ENCODE measurements at regions not wholly inside any gene's neighbourhood (a gene's known extent, or its start where the extent isn't known, plus 50 kb on each side); places are given as distances from the start of the nearest gene placed in this dataset.
"Not testable (repeated sequence)": the region's sequence is repeated elsewhere in the genome, so short reads cannot be mapped to it uniquely, and the experiment has no call there.

DNA sequence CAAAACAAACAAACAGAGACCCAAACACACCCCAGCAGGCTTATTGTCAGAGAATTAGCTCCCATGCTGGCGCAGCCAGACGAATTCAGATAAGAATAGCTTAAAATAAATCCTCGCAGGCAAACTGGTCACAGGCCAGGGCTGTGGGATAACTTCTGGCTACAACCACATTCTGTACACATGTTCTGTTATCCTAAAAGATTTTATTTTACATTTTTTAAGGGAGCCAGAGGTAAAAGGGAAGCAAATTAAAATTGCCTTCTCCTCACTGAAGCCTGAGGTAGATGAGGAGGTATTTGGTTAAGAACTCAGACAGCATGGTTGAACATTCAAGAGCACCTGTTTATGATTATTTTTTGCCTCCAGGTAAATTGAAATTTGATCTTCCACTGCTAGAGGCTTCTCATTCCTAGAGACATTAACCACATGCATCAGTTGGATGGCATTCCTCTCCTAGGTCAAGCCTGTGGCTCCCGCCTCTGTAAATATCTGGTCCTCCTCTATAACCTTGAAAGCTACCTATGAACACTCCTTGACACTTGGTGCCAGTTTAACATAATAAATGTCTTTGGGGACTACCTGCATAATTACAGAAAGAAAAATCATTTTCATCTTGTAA is 190.3 kb downstream of the SATB1 start:
- no peak for DNase-seq

DNA sequence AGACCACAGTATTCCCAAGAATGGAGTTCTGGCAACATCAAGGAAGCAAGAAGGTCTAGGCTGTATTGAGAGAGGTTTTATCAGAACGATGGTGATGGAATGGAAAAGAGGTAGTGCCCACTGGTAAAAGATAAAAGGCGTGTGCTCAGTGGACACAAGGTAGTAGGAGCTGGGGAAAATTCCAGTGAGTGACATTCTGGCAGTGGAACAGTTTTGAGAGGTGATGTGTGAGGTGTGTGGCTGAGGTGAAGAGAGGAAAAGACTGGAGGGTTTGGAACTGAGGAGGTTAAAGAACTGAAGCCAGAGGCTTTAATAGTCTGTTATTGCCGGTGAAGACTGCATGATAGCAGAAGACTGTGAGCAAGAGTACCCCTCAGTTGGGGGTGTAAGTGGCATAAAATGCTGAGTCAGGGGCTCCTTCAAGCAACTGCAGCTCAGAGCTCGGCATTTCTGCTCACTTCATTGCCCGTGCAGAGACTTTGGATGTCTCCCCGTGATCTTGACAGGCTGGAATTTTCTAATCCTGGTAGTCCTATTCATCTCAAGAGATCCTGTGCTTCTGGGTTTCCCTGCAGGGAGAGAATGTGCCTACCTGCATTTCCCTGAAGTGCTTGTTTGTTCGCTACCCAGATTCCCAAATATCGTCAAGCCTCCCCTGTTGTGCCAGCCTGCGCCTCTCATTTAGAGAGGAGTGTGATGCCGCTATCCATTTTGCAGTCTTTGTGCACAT is 191.0 kb downstream of the SATB1 start:
- DNase-seq = no peak

DNA sequence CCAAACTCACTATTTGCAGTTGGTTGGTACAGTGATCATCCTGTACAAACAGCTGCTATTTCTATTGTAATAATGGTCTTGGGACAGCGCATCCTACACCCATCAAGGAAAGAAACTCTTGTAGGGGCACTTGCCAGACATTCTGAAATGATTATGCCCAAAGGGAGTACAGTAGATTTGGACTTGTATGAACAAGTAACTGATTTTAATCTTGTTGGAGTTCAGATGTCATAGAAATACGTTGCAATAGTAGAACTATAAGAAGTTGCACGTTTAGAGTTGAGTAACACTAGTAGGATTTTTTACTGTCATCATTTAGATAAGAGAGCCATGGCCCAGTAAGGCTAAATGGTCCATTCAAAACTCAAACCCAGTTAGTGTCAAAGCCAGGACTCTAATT is 192.8 kb downstream of the SATB1 start:
- DNase-seq = no peak

DNA sequence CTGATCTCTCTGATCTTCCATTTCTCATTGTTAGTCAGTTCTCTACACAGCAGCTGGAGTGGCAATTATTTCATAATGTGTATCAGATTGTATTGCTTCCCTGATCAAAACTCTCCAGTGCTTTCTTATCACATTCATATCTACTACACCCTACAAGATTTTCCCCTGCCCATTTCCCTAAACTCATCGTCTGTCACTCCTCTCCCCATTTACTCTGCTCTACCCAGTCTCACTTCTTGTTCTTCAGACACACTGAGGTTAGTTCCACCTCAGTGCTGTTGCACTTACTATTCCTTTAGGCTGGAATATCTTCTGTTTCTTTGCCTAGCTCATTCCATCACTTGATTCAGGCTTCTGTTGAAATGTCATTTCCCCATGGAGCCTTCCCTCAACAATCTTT is 197.1 kb downstream of the SATB1 start:
- no peak for DNase-seq

DNA sequence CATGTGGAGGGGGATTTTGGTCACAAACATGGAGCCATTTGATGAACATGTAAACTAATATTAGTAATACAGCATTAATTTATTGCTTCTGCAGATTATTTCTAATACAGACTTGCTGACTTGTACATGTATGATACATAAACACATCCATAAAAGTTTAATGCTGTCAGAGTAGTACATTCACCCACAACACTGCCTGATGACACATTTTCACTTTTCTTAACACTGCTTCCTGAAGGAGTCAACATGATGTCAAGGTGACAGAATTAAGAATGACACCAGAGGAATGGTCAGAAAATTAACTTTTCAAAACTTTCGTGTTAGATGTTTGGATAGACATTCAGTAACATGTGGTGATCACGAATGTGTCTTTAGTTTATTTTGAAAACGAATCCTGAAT is 199.4 kb downstream of the SATB1 start:
- no peak for DNase-seq

DNA sequence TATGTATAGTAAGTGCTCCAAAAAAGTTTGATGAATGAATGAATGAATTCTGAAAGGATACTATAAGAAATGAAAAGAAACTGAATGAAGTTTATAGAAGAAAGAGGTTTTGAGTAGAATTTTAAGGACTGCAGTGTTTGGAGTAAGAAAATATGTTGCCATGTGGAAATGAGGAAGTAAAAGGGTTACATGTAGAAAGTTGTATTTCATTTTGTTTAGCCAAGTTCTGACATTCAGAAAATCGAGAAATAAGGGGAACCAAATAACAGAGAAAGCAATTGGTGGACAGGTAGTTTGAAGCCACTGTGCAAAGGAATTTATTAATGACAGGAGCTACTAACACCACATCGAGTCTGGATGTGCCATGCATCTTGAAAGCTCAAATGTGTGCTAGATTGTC is 200.7 kb downstream of the SATB1 start:
- no peak for DNase-seq

DNA sequence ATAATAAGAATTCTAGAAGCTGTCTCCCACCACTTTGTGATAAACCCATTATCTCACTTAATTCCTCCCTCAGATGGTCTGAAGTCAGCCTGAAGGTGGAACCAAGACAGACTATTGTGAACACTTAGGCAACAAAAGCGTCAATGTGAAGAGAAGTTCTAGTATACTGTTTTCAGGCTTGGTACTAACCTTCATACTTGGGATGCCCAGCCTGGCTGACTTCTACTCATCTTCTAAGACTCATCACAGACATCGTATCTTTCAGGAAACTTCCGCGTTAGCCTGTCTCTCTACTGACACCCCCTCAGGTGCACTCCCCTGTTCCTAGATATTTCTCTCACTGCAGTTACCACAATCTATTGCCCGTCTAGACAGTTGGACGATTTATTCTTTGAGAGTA is 201.2 kb downstream of the SATB1 start:
- DNase-seq = no peak

DNA sequence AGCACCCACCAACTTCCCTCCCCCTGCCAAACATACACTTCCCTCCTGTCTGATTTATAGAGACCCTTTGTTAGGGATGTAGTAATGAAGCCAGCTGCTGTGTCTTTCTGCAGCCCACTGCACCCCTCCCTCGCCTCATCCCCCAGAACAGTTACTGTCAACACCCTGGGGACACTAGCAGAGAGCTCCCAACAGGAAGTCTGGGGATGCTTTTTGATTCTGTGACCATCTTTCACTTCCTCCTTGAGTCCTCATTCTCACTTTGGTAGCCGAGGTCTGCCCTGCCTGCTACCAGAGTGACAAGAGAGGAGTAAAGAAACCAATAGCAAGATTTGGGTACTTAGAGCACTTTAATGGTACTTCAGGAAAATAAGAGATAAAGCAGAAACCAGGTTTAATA is 201.6 kb downstream of the SATB1 start:
- no peak for DNase-seq

DNA sequence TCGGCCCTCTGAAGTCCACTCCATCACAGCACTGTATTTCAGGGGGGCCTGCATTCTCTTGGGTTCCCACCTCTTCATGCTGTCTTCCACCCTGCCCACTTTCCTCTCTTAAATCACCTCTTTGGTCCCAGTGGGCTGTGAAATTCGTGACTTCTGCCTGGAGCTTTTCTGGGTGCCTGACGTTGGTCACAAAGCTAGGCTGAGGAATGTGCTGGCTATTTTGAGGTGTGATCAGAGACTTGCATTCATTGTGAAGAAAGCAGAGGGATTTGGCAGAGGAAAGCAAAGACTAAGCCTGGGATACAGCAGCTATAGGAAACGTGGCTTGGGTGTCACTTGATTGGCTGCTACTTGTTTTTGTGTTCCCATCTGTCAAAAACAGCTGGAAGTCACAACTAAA is 202.5 kb downstream of the SATB1 start:
- DNase-seq = no peak

DNA sequence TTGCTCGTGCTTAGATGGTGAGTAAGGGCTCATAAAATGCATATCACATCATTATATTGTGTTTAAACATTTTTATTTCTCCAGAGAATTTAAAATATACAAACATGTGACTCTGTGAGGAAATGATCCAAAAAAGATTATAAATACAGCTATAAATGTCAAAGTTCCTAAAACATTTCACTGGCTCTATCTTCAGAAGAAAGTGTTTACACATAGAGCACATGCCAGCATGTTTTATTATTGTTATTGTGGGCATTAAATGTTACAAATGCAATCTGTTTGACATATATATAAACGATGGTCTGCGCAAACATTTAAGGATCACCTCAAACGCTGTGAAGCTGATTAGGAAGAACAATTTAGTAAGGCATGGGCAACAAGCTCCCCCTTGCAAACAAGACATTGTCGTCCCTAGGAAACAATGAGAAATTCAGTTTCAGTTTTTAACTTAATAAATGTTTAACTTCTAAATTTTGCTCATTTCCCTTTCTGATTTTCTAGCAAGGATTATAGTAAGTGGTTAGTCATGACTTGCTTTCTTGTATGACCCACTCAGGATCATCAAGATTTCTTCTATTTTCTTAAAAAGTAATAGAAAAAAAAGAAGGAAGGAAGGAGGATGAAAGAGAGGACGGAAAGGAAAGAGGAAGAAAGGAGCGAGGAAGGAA is 207.5 kb downstream of the SATB1 start:
- DNase-seq = no peak

DNA sequence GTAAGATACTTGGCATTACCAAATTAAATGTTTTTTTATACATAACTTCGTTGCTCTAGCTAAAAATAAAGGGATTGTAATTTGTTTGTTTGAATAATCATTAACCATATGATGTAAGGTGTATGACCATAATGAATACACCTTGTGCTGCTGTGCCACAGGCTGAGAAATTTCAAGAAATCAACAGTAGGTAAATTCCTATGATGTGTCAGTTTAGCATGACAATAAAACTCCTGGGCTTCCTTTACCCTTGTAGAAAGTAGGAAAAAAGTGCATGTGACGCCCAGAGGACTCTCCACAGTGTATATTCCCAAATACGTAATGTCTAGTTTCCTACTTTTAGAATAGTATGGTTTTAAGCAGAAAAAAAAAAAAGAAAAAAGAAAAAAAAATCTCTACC is 208.1 kb downstream of the SATB1 start:
- no peak for DNase-seq

DNA sequence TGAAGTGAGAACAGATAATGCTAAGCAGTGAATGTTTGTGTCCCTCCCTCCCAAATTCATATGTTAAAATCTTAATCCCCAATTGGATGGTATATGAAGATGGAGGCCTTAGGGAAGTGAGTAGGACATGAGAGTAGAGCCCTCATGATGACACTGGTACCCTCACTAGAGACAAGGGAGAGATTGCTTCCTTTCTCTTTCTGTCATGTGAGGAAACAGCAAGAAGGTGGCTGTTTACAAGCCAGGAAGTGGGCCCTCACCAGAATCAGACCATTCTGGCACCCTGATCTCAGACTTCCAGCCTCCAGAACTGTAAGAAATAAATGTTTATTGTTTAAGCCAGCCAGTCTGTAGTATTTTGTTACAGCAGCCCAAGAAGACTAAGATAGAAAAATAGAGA is 209.5 kb downstream of the SATB1 start:
- no peak for DNase-seq

DNA sequence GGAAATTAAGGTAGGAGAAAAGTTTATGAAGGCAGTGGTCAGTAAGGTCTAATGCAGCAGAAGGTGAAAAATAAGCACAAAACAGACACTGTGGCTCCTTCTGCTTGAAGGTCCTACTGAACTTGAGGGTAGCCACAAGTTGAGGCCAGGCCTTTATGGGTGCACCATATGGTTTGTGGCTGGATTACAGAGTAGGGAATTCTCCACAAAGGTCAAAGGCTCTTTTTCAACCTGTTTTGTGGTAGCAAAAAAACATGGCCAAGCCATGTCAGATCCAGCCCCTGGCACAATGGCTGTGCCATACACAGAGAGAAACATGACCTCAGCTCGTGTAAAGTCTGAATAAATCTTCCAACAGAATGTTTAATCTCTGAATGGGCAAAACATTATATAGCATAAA is 214.0 kb downstream of the SATB1 start:
- DNase-seq = no peak

DNA sequence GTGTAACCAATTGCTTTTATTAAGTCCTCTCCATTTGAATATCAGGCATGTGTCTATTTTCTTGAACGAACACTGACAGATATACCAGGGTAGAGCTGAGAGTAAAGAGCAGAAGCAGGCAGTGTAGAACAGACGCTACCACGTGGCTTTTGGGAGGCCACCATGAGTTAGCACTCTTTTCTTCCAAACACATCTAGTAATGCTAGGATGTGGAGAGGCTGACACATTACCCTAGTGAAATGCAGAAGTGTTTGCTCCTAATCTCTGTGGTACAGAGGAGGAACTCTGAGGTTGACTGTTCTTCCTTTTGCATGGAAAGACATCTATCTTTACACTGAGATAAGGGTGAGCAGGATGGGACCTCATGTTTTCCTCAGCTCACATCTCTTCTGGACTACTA is 216.3 kb downstream of the SATB1 start:
- no peak for DNase-seq

DNA sequence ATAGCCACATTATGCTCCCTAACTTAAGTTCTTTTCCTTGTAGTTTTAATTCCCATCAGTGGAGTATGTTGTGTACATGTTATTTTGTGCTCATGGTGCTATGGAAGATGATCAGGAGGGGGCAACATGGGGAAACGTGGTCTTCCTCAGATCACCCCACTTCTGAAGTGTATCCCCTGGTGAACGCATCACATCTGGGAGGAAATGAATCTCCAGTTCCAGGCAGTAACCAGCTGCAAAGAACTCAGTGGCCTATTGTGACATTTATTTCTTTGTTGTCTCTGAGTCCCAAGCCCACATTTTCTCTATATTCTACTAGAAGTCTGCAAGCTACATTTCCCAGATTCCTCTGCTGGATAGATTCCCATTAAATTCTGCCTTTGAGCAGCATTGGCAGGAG is 217.0 kb downstream of the SATB1 start:
- DNase-seq = no peak

DNA sequence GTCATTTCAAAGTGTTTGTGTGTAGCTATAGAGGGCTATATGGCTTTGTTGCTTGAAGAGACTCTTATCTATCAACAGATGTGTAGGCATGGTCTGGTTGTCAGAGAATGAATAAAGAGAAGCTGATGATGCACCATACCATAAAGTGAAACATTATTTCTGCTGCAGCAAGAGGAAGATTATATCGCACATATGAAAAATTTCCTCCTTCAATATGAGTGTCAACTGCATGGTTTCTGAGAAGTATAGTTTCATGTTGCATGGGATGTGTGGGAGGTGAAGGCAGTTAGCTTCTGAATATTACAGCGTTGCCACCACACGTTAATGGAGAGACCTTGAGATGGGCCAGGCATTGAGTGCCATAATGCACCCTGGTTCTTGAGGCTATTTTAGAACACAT is 217.9 kb downstream of the SATB1 start:
- DNase-seq = no peak

DNA sequence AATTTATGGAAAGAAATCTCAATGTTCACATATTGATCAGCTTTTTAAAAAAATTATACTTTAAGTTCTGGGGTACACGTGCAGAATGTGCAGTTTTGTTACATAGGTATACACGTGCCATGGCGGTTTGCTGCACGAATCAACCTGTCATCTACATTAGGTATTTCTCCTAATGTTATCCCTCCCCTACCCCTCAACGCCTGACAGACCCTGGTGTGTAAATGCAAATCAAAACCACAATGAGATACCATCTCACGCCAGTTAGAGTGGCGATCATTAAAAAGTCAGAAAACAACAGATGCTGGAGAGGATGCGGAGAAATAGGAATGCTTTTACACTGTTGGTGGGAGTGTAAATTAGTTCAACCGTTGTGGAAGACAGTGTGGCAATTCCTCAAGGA is 219.4 kb downstream of the SATB1 start:
- not testable (repeated sequence) for DNase-seq

DNA sequence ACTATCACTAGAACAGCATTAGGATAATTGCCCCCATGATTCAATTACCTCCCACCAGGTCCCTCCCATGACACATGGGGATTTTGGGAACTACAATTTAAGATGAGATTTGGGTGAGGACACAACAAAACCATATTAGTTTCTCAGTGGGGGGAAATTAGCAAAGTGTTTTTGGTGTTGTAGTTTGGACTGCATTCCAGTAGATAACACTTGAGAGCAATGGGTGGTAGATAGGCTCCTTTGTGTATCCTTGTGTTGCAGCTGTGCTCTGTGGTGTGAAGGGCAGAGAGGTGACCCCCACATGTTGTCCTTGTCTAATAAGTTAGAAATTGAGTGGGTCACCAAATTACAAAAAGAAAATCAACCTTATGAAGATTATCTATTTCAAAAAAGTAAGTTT is 223.8 kb downstream of the SATB1 start:
- DNase-seq = no peak

DNA sequence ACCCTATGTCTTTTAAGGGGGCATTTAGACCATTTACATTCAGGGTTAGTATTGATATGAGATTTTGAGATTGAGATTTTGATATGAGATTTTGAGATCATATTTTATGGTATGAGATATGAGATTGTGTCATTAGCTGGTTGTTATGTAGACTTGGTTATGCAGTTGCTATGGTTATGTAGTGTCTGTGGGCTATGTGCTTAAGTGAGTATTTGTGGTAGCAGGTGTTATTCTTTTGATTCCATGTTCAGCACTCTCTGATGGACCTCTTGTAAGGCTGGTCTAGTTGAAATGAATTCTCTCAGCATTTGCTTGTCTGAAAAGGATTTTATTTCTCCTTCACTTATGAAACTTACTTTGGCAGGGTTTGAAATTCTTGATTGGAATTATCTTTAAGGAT is 225.4 kb downstream of the SATB1 start:
- DNase-seq = no peak

DNA sequence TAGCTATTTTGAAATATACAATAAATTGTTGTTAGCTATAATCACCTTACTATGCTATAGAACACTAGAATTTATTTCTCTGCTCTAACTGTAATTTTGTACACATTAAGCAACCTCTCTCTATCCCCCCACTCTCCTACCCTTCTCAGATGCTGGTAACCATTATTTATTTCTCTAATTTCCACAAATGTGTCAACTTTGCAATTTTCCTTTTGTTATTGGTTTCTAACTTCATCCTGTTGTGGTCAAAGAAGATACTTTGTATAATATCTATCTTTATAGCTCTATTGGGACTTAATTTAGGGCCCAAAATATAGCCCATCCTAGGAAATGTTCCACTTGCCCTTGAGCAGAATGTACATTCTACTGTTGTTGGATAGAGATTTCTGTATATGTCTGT is 229.3 kb downstream of the SATB1 start:
- DNase-seq = no peak

DNA sequence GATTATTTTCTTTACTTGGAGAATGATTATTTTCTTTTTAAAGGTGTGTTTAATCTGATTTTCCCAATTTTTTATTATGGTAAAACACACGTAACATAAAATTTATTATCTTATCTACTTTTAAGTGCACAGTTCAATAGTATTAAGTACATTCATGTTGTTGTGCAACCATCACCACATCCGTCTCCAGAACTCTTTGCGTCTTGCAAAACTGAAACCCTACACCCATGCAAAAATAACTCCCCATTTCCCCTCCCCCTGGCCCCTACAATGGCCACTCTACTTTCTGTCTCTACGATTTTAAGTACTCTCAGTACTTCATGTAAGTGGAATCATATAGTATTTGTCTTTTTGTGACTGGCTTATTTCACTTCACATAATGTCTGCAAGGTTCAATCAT is 230.7 kb downstream of the SATB1 start:
- no peak for DNase-seq

DNA sequence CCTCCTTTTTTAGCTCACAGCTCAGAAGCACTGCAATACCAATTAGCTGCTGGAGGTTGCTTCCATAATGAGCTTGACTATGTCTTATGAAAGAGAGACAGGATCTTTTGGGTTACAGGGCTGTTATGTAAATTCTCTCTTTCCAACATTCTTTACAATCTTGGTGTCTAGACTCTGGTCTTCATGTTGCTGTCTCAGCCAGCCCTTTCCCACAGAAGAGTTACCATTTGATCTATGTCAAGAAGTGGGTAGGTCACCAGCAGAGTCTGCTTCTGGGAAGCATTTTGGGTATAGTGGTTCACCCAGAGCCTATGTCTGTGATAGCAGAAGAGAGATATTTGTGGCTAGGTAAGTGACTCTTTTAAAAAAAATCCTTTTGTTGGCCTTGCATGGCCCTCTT is 234.5 kb downstream of the SATB1 start:
- DNase-seq = no peak

DNA sequence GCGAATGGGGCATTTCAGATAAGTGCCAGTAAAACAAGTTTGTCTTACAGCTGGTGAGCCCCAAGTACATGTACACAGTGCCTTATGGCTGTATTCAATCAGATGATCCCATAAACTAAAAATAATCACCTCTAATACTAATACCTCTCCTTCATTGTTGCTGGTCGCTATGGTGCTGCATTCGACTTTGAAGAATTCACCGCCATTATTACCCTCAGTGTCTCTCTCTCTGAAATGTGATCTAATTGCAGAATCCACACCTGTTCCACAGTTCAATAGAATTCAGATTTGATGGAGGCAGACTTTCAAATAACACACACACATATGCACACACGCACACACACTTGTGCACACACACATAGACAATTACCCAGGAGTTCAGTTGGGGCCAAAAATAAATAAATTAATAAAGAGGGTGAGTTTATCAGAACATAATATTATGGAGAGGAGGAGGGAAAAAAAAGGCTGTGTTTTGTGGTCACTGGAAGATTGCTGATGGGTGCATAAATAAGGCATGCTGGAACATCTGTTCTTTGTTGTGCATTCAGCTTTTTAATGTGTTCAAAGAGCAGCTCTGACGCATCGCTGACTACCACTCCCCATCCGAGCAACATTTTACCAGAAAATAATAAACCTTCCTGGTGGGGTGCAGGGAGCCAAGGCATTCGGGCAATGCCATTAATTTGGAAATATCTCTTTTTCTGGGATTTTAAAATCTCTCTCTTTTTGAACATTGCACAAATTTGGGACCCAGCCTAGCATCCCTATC is 235.7 kb downstream of the SATB1 start:
- no peak for DNase-seq

DNA sequence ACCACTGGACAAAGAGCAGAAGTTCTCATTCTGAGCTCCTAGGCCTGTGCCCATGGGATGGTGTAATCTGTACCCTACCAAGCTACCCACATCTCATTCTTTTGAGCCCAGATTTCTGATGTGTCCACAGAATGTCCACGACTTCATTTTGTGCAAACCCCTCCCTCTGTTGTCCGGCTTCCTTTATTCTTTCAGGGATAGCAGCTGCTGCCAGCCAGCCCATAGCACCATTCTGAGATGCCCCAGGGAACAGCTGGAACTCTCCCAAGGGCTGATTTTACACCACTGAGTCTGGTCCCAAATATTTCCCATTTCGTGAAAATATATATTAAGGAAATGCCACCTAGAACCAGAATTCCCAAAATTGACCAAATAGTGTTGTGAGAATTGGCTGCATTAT is 236.6 kb downstream of the SATB1 start:
- no peak for DNase-seq

All from activated naive CD4-positive, alpha-beta T cell treated with Interleukin-2 at 50 U/mL for 16 hours (primary cell).